A673 (cell line): ENCODE measurements at regions not wholly inside any gene's neighbourhood (a gene's known extent, or its start where the extent isn't known, plus 50 kb on each side); places are given as distances from the start of the nearest gene placed in this dataset.
"Not testable (repeated sequence)": the region's sequence is repeated elsewhere in the genome, so short reads cannot be mapped to it uniquely, and the experiment has no call there.

Source experiments
- BruUV-seq: library from RNA; stranded (reverse); fragments of 400-500 nt; replicated peaks from 2 replicates; lab custom pipeline; 2021; lab: Mats Ljungman, UMichigan
- CTCF ChIA-PET: fragments of 300-600 bp; sonication (Branson Sonifier 250); formaldehyde crosslinking; loops from one replicate; lab custom pipeline; 2022; ENCODE audit warnings: antibody characterized with exemption; lab: Charles Lee
- POLR2A ChIA-PET: fragments of 300-600 bp; sonication (Branson Sonifier 250); formaldehyde crosslinking; loops from one replicate; lab custom pipeline; 2022; ENCODE audit warnings: antibody characterized with exemption; ENCODE audit not compliant: low non-redundant PET; lab: Charles Lee
- DNase-seq: peaks from one replicate; pipeline ENCODE4 v3.0.0-alpha.2; 2015; ENCODE audit warnings: low spot score
- H3K27ac ChIP-seq: fragments of 200-600 bp; sonication (generic); 2 replicates; pipeline ENCODE4 v1.5.1; 2016; ENCODE audit warnings: mixed run types, low read depth, mild to moderate bottlenecking, mixed read lengths, antibody characterized with exemption, low read length; ENCODE audit not compliant: poor library complexity, severe bottlenecking
- H3K27me3 ChIP-seq: fragments of 200-600 bp; sonication (generic); replicated peaks from 2 replicates; pipeline ENCODE4 v1.6.1; 2017; ENCODE audit warnings: mixed run types, low read depth, mild to moderate bottlenecking, mixed read lengths, antibody characterized with exemption, low read length; ENCODE audit not compliant: insufficient read depth, poor library complexity
- H3K36me3 ChIP-seq: fragments of 200-600 bp; sonication (generic); 2 replicates; pipeline ENCODE4 v1.6.1; 2016; ENCODE audit warnings: mixed run types, mild to moderate bottlenecking, mixed read lengths, antibody characterized with exemption, low read length; ENCODE audit not compliant: insufficient read depth, poor library complexity, severe bottlenecking
- H3K4me1 ChIP-seq: fragments of 200-600 bp; sonication (generic); 2 replicates; pipeline ENCODE4 v1.6.1; 2017; ENCODE audit warnings: mixed run types, mild to moderate bottlenecking, mixed read lengths, antibody characterized with exemption, low read length; ENCODE audit not compliant: insufficient read depth, poor library complexity, severe bottlenecking
- H3K4me3 ChIP-seq: fragments of 200-600 bp; sonication (generic); 2 replicates; pipeline ENCODE4 v1.5.1; 2016; ENCODE audit warnings: low read depth, mixed run types, mild to moderate bottlenecking, mixed read lengths, low read length; ENCODE audit not compliant: poor library complexity, severe bottlenecking
- H3K9me3 ChIP-seq: fragments of 200-600 bp; sonication (generic); 2 replicates; pipeline ENCODE4 v1.6.1; 2016; ENCODE audit warnings: mixed run types, low read depth, mild to moderate bottlenecking, mixed read lengths, antibody characterized with exemption, low read length; ENCODE audit not compliant: poor library complexity, severe bottlenecking
- EZH2 ChIP-seq: fragments of 200-600 bp; sonication (generic); IDR thresholded peaks from 2 replicates; pipeline ENCODE4 v1.6.1; 2017; ENCODE audit warnings: borderline replicate concordance, low read depth, mild to moderate bottlenecking, mixed read lengths, antibody characterized with exemption, low read length; ENCODE audit not compliant: poor library complexity, severe bottlenecking
- intact Hi-C: fragments of 100-400 bp; cut with micrococcal nuclease; formaldehyde crosslinking; loops from one replicate; pipeline ENCODE4 v1.10.0; 2022; ENCODE audit not compliant: unreplicated experiment
- TF ChIP-seq, protein P1 (sequence below): fragments of 300-800, 200-600 bp; sonication (generic); conservative IDR thresholded peaks from 2 replicates; pipeline ENCODE4 v1.5.1; 2017; ENCODE audit warnings: low read depth, mild to moderate bottlenecking, antibody characterized with exemption, low read length, moderate library complexity, mixed read lengths

DNA sequence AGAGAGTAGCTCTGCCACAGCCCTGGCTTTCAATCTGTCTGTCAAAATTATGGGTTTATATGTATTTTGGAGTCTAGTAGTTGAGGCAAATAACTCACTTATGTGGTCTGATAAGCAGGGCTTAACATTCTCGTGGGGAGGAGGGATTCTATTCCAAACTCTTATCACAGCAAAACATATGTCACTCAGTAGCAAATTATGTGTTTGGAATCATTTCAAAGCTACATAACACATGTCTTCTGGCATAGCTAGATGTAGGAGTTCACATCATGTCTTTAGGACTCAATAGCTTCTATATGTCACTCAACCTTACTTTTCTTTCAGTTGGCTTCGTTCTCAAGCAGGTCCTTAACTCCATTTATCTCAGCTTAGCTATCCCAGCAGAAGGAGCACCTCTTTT lies 144.5 kb upstream of the SEMA6A start:
- no peaks in the 10 kb centered on the region for H3K27me3 ChIP-seq
- CTCF ChIA-PET: no interaction called here
- no peaks in the 10 kb centered on the region for H3K36me3 ChIP-seq
- TF ChIP-seq, protein P1, sequence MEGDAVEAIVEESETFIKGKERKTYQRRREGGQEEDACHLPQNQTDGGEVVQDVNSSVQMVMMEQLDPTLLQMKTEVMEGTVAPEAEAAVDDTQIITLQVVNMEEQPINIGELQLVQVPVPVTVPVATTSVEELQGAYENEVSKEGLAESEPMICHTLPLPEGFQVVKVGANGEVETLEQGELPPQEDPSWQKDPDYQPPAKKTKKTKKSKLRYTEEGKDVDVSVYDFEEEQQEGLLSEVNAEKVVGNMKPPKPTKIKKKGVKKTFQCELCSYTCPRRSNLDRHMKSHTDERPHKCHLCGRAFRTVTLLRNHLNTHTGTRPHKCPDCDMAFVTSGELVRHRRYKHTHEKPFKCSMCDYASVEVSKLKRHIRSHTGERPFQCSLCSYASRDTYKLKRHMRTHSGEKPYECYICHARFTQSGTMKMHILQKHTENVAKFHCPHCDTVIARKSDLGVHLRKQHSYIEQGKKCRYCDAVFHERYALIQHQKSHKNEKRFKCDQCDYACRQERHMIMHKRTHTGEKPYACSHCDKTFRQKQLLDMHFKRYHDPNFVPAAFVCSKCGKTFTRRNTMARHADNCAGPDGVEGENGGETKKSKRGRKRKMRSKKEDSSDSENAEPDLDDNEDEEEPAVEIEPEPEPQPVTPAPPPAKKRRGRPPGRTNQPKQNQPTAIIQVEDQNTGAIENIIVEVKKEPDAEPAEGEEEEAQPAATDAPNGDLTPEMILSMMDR: no peak
- no peak for TF ChIP-seq EZH2
- no peak for DNase-seq
- no peak overlapping the region for H3K4me3 ChIP-seq
- POLR2A ChIA-PET: no interaction called here
- H3K27ac ChIP-seq: no peak overlapping the region
- H3K4me1 ChIP-seq: peaks cover 3% of the 10 kb centered on the region
- peaks cover 4% of the 10 kb centered on the region for H3K9me3 ChIP-seq
- BruUV-seq: no TSS peak
- intact Hi-C loops: no loop called here

DNA sequence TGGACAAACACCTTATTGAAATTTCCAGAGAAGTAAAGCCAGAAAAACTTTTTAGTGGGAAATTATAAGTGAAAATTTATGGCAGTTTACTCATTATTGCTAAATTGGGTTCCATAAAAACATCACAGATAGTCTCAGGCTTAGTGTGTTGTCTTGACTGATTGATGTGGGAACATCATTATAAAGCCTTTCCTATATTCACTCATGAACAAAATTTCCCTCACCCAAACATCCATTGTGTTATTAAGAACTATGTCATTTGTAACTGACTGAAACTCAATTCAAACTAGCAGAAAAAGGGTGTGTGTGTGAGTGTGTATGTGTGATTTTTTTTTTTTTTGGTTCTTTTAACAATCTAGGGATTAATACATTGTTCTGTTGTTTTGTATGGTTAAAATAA lies 143.7 kb upstream of the SEMA6A start:
- Histone ChIP-seq H3K36me3 (no peaks in the 10 kb centered on the region), H3K4me3 (no peak overlapping the region), H3K27ac (no peak overlapping the region), H3K4me1 (peaks cover 3% of the 10 kb centered on the region), H3K27me3 (no peaks in the 10 kb centered on the region), H3K9me3 (peaks cover 4% of the 10 kb centered on the region)
- CTCF ChIA-PET: no interaction called here
- intact Hi-C loops: no loop called here
- POLR2A ChIA-PET: no interaction called here
- TF ChIP-seq, protein P1: no peak
- no peak for TF ChIP-seq EZH2
- no TSS peak for BruUV-seq
- DNase-seq: no peak

DNA sequence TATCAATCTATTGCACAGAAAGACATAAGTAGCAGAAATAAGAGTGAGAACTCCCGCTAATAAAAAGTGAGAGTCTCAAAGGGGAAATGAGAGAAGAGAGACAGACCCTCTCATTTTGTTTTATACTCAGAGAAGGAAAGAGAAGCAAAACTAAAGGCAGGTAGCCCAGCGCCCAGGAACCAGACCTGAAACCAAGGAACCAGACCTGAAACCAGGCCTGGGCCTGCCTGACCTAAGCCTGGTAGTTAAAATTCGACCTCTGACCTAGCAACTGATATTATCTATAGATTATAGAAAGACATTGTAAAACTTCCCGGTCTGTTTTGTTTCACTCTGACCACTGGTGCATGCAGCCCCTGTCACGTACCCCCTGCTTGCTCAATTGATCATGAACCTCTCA lies 134.5 kb upstream of the SEMA6A start:
- intact Hi-C loops: no loop called here
- BruUV-seq: no TSS peak
- H3K9me3 ChIP-seq: no peaks in the 10 kb centered on the region
- ChIA-PET CTCF (no interaction called here), POLR2A (no interaction called here)
- no peak overlapping the region for H3K4me3 ChIP-seq
- no peak overlapping the region for H3K27ac ChIP-seq
- DNase-seq: no peak
- no peaks in the 10 kb centered on the region for H3K27me3 ChIP-seq
- no peaks in the 10 kb centered on the region for H3K4me1 ChIP-seq
- no peak for TF ChIP-seq EZH2
- TF ChIP-seq, protein P1: no peak
- H3K36me3 ChIP-seq: no peaks in the 10 kb centered on the region

DNA sequence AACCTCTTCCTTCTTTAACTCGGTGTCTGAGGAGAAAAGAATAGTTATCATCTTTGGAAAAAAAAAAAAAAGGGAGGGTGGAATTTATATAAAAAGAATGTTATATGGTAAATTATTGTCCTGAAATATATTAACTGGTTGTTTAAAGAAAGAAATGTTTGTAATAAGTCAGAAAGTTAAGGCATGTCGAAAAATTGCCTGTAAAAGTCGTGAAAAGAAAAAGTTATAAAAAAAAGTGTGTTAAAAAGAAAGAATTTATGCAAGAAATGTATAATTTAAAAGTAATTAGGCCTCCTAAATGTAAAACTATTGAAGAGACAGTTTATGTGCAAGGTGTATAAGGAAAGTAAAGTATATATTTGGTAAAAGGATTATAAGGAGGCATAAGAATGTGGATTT lies 130.5 kb upstream of the SEMA6A start:
- BruUV-seq, H3K4me3 ChIP-seq, H3K4me1 ChIP-seq, H3K9me3 ChIP-seq, CTCF ChIA-PET, POLR2A ChIA-PET, H3K27me3 ChIP-seq, H3K27ac ChIP-seq, H3K36me3 ChIP-seq, DNase-seq, intact Hi-C loops: not testable (repeated sequence)
